GM12875 (cell line): ENCODE measurements at regions not wholly inside any gene's neighbourhood (a gene's known extent, or its start where the extent isn't known, plus 50 kb on each side); places are given as distances from the start of the nearest gene placed in this dataset.

Experiments
- H3K4me3 ChIP-seq: one replicate; pipeline ENCODE4 v1.5.1; 2011; ENCODE audit warnings: low read depth, low read length, control low read depth
- TF ChIP-seq, protein P1 (sequence below): IDR thresholded peaks from 2 replicates; pipeline ENCODE4 v1.5.1; 2011; ENCODE audit warnings: low read depth, mild to moderate bottlenecking, control low read depth, inconsistent platforms, low read length, moderate library complexity, borderline replicate concordance; ENCODE audit not compliant: insufficient read depth

DNA sequence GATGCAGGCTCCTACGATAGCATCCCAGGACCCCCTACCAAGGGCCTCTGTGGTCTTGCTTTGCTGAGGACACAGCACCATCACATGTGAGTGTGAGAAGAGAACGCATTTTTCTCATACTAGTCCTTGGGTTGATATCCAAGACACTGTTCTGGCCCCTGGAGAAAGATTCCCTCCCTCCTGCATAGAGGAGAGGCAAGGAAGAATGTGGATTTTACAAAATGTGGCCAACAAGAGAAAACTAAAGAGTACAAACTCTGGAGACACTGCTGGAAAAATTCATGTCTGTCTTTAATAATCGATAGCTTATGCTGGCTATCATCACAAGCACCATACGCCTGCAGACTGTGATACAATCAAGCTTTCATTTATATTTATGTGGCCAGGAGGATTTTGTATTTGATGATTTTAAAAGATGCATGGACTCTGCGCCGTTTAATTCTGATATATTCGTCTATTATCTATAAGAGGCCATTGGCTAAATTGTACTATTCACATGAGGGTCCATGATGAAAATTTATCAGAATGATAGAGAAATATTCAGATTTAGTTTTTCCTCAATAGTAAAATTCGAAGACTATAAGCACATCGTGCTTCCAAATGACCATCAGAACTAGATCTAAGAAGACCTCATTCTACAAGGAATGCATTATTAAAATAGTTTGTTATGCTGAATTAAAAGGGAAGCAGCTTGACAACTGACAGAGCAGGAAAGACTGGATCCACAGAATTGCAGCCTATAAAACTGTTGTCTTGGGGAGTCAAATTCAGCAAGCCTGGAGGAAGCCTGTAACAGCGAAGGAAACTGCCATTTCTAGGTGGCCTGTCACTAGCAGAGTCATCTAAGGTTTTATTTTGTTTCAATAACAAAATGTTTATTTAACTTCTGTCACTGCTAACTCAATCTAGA lies 578.7 kb downstream of the DIAPH3 start:
- TF ChIP-seq, protein P1, sequence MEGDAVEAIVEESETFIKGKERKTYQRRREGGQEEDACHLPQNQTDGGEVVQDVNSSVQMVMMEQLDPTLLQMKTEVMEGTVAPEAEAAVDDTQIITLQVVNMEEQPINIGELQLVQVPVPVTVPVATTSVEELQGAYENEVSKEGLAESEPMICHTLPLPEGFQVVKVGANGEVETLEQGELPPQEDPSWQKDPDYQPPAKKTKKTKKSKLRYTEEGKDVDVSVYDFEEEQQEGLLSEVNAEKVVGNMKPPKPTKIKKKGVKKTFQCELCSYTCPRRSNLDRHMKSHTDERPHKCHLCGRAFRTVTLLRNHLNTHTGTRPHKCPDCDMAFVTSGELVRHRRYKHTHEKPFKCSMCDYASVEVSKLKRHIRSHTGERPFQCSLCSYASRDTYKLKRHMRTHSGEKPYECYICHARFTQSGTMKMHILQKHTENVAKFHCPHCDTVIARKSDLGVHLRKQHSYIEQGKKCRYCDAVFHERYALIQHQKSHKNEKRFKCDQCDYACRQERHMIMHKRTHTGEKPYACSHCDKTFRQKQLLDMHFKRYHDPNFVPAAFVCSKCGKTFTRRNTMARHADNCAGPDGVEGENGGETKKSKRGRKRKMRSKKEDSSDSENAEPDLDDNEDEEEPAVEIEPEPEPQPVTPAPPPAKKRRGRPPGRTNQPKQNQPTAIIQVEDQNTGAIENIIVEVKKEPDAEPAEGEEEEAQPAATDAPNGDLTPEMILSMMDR = no peak
- no peak overlapping the region for H3K4me3 ChIP-seq

DNA sequence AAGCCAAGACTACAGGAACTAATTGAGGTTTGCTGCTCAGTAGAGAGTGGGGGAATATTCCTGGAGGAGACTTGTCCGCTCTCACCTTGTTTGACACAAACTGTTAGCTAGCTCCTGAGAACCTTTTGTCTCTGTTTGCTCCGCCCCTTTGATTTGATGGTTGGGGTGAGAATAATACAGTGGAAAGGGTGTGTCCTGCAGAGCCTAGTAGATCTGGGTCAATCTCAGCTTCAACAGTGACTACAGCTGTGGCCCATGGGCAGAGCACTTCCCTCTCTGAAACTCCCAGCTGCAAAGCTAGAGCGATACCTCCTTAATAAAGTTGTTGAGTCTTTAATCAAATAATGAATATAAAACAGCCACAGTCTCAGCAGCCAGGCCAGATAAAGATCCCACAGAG lies 576.7 kb downstream of the DIAPH3 start:
- no peak overlapping the region for H3K4me3 ChIP-seq
- TF ChIP-seq, protein P1 = no peak

DNA sequence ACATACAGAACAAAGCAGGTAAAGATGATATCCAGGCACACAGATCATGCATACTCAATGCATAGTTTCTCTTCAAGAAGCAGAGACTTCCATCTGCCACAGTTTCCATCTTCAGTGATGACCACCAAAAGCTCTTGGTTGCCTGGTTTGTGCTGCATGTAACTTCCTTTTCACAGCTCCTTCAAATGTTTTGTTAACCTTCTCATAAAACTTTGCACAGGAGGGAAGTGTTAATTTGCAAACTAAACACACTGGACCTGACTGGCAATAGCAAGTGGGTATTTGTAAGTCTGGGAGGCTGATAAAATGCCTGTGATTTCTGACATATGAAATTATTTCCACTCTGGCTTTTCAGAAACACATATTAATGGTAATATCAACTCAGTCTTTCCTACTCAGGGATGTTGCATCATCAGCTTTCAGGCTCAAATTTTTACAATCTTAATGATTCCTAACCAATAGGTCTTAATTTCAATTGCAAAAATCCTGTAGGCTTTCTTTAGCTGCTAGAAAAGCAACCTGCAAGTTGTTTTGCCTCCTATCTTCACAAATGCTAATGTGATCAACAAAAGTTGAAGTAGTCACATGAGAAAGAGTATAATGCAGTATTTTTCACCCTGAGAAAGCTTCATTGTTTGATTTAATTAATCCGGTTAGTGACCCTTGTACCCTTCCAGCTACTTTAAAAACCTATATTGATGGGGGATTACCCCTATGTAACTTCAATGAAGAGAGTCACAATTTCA lies 575.6 kb downstream of the DIAPH3 start:
- TF ChIP-seq, protein P1 = no peak
- H3K4me3 ChIP-seq = no peak overlapping the region

DNA sequence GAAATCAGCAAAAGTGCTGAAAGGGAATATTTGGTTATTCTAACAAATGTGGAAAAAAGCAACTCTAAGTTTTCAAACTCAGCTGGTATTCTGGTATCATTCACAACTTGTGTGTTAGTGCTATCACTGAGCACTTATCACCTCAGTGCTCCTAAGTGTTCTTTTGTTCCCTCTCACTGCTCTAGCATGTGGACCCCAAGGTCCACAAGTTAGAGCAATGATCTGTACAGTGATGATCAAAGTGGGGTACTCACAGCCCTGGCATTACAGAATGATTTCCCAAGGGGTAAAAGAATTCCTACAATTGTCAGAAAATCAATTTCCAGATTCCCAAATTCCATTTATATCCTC lies 575.0 kb downstream of the DIAPH3 start:
- TF ChIP-seq, protein P1 = no peak

DNA sequence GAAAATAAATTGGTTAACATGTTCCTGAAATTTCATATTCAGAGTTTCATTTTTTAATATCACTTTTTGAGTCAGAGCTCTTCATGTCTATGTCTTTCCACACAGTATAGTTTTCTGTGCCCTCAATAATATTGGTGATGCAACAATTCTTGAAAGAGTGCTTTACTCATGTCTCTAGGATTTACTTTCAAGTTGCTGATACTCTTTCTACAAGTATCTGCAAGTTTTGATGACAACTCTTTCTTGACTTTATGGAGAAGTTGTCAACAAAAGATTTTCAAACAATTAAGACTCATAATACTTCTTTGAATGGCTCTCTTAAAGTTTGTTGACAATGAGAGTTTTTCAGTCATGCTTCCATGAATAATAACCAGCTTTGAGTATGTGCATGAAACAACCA lies 561.7 kb downstream of the DIAPH3 start:
- no peak overlapping the region for H3K4me3 ChIP-seq
- TF ChIP-seq, protein P1 = no peak

More for the DNA sequence above, 575.0 kb downstream of the DIAPH3 start:
- H3K4me3 ChIP-seq = no peak overlapping the region

DNA sequence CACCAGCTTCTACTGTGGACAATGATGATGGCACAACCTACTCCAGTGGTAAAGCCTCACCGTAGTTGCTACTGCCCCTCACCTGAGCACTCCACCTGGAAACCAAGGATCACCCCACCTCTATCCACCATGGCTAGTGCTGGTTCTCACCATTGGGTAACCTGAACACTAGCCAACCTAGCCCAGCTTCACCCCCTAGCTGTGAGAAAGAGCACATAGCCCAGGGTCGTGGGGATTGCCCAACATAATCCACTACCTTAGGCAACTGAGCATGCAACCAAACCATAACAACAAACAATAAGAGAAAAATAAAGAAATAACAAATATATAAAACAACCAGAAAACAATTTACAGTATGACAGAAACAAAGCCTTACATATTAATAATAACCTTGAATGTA lies 560.1 kb downstream of the DIAPH3 start:
- no peak overlapping the region for H3K4me3 ChIP-seq
- TF ChIP-seq, protein P1 = no peak
